ENCODE measurements at regions not wholly inside any gene's neighbourhood (a gene's known extent, or its start where the extent isn't known, plus 50 kb on each side); places are given as distances from the start of the nearest gene placed in this dataset.

GRCh38 chr18:52007105-52007504, 332.9 kb upstream of the DCC start:
- FAIRE-seq (no peak), ATAC-seq (no peak), DNase-seq (ENCODE audit: low read depth, low spot score) (no peak)
- intact Hi-C loops (cut with micrococcal nuclease; ENCODE audit: unreplicated experiment): no loop called here
- Histone ChIP-seq H3K27me3 (replicated peaks in 1 of 2; ENCODE audit: control insufficient read depth in 2 of 2, insufficient read depth in 2 of 2, low read length in 1 of 2) (no peaks in the 10 kb centered on the region), H3K9ac (ENCODE audit: control insufficient read depth, insufficient read depth, low read length) (no peak overlapping the region), H3K4me3 (no peak overlapping the region), H2AFZ (ENCODE audit: control insufficient read depth, low read depth, low read length) (no peak overlapping the region), H4K20me1 (ENCODE audit: control insufficient read depth, insufficient read depth) (no peaks in the 10 kb centered on the region), H3K4me1 (ENCODE audit: control insufficient read depth, insufficient read depth, low read length) (no peaks in the 10 kb centered on the region), H3K36me3 (ENCODE audit: control insufficient read depth in 2 of 2, insufficient read depth in 2 of 2, low read length in 1 of 2) (no peaks in the 10 kb centered on the region), H3K4me2 (ENCODE audit: control insufficient read depth, insufficient read depth) (no peak overlapping the region), H3K27ac (ENCODE audit: control insufficient read depth, insufficient read depth) (no peak overlapping the region), H3K9me3 (replicated peaks; ENCODE audit: control insufficient read depth, insufficient read depth, low read length) (no peaks in the 10 kb centered on the region; the same call in 2 of the 3 replicates), H3K79me2 (ENCODE audit: control insufficient read depth, insufficient read depth, low read length) (no peaks in the 10 kb centered on the region)
- no TSS peak for BruUV-seq (replicated peaks)
- CTCF ChIA-PET: no interaction called here
- WGBS (ENCODE audit: insufficient coverage, insufficient replicate concordance, low lambda C conversion rate, missing lambda C conversion rate): 0% methylated on average over 2 of the region's 2 CpGs
- POLR2A ChIA-PET: no interaction called here
- RAD21 ChIA-PET (ENCODE audit: unreplicated experiment): no interaction called here
- in situ Hi-C loops (cut with MboI): no loop called here
- TF ChIP-seq SIX5 (IDR thresholded peaks at IDR 0.05; ENCODE audit: low read depth, low read length, severe bottlenecking) (no peak), POU2F2 (IDR thresholded peaks at IDR 0.05; ENCODE audit: borderline replicate concordance, low read depth, low read length) (no peak), PAX8 (IDR thresholded peaks at IDR 0.05) (no peak)
- SMC1A ChIA-PET (ENCODE audit: uncharacterized antibody, unreplicated experiment): interaction anchor here (0.9 to 2.1 kb wide), 5 partner anchors 8 to 339 kb away, joined by 3 to 6 read pairs (median 4); no protein-coding TSS in a partner anchor

DNA sequence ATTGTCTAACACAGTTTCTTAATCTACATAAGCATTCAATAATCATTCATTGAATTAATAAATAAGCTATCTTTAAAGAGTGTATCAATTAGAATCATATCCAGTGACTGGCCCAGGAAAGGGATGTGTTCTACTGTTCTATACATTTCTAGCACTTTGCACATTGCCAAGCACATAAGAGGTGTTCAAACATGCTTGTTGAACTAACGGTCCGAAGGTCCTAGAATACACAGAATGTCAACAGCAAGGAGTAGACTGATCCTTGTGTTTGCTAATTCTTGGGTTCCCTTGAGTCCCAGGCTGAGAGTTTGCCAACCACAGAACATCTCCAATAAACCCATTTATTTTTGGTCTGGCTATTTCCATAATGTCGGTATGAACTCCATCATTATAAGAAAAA, 331.7 kb upstream of the DCC start:
- RAD21 ChIA-PET (ENCODE audit: unreplicated experiment): no interaction called here
- CTCF ChIA-PET: no interaction called here
- 46% methylated on average over 3 of the region's 3 CpGs for WGBS (ENCODE audit: insufficient coverage, insufficient replicate concordance, low lambda C conversion rate, missing lambda C conversion rate)
- H2AFZ ChIP-seq (ENCODE audit: control insufficient read depth, low read depth, low read length): no peak overlapping the region
- POLR2A ChIA-PET: no interaction called here
- H3K27ac ChIP-seq (ENCODE audit: control insufficient read depth, insufficient read depth): no peak overlapping the region
- no peaks in the 10 kb centered on the region for H4K20me1 ChIP-seq (ENCODE audit: control insufficient read depth, insufficient read depth)
- H3K79me2 ChIP-seq (ENCODE audit: control insufficient read depth, insufficient read depth, low read length): no peaks in the 10 kb centered on the region
- H3K27me3 ChIP-seq (replicated peaks in 1 of 2; ENCODE audit: control insufficient read depth in 2 of 2, insufficient read depth in 2 of 2, low read length in 1 of 2): no peaks in the 10 kb centered on the region
- H3K9ac ChIP-seq (ENCODE audit: control insufficient read depth, insufficient read depth, low read length): no peak overlapping the region
- no peaks in the 10 kb centered on the region for H3K9me3 ChIP-seq (replicated peaks; ENCODE audit: control insufficient read depth, insufficient read depth, low read length)
- intact Hi-C loops (cut with micrococcal nuclease; ENCODE audit: unreplicated experiment) (no loop called here), in situ Hi-C loops (cut with MboI) (no loop called here)
- ATAC-seq: no peak
- DNase-seq (ENCODE audit: low read depth, low spot score): no peak
- no peaks in the 10 kb centered on the region for H3K4me1 ChIP-seq (ENCODE audit: control insufficient read depth, insufficient read depth, low read length)
- no peaks in the 10 kb centered on the region for H3K36me3 ChIP-seq (ENCODE audit: control insufficient read depth in 2 of 2, insufficient read depth in 2 of 2, low read length in 1 of 2)
- H3K4me3 ChIP-seq: no peak overlapping the region
- TF ChIP-seq WRNIP1 (IDR thresholded peaks at IDR 0.05; ENCODE audit: borderline replicate concordance, low read depth, low read length): no peak
- no peak for TF ChIP-seq HDGF (IDR thresholded peaks at IDR 0.05)
- FAIRE-seq: no peak
- no TSS peak for BruUV-seq (replicated peaks)
- SMC1A ChIA-PET (ENCODE audit: uncharacterized antibody, unreplicated experiment): interaction anchor here (1.2 to 2.1 kb wide), 3 partner anchors 13 to 36 kb away, joined by 3 to 6 read pairs (median 3); no protein-coding TSS in a partner anchor
- no peak overlapping the region for H3K4me2 ChIP-seq (ENCODE audit: control insufficient read depth, insufficient read depth)

All from GM12878 (cell line).